ENCODE measurements at regions not wholly inside any gene's neighbourhood (a gene's known extent, or its start where the extent isn't known, plus 50 kb on each side); places are given as distances from the start of the nearest gene placed in this dataset.

GRCh38 chr2:238502088-238502810 is 75.5 kb downstream of the ASB1 start:
- TF ChIP-seq POLR2A (IDR thresholded peaks at IDR 0.05): no peak
- TF ChIP-seq, protein P1, sequence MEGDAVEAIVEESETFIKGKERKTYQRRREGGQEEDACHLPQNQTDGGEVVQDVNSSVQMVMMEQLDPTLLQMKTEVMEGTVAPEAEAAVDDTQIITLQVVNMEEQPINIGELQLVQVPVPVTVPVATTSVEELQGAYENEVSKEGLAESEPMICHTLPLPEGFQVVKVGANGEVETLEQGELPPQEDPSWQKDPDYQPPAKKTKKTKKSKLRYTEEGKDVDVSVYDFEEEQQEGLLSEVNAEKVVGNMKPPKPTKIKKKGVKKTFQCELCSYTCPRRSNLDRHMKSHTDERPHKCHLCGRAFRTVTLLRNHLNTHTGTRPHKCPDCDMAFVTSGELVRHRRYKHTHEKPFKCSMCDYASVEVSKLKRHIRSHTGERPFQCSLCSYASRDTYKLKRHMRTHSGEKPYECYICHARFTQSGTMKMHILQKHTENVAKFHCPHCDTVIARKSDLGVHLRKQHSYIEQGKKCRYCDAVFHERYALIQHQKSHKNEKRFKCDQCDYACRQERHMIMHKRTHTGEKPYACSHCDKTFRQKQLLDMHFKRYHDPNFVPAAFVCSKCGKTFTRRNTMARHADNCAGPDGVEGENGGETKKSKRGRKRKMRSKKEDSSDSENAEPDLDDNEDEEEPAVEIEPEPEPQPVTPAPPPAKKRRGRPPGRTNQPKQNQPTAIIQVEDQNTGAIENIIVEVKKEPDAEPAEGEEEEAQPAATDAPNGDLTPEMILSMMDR (IDR thresholded peaks at IDR 0.05 in 8 of 11, conservative IDR thresholded peaks at IDR 0.05 in 3 of 11): no peak

All from spleen (tissue), 7 donors.